B cell (primary cell): ENCODE measurements at regions not wholly inside any gene's neighbourhood (a gene's known extent, or its start where the extent isn't known, plus 50 kb on each side); places are given as distances from the start of the nearest gene placed in this dataset.

Experiments
- ATAC-seq: fragments of 200-7000 bp; cut with Tn5 transposase; one replicate; pipeline ENCODE4 v1.10.0; 2021; ENCODE audit warnings: low read depth, mild to moderate bottlenecking, moderate number of reproducible peaks, moderate library complexity
- CTCF ChIA-PET: fragments of 350-600 bp; sonication (Branson Sonifier 250); formaldehyde crosslinking; loops from one replicate; lab custom pipeline; 2021; ENCODE audit warnings: antibody characterized with exemption, inconsistent platforms; lab: Charles Lee
- POLR2A ChIA-PET: fragments of 350-600 bp; sonication (Branson Sonifier 250); formaldehyde crosslinking; loops from one replicate; lab custom pipeline; 2021; ENCODE audit warnings: antibody characterized with exemption; lab: Charles Lee
- DNase-seq: peaks from one replicate; pipeline ENCODE4 v3.0.0; 2013
- H2AFZ ChIP-seq: 2 replicates; pipeline ENCODE4 v1.6.1; 2012; ENCODE audit warnings: mild to moderate bottlenecking, low read depth, low read length; ENCODE audit not compliant: insufficient read depth, poor library complexity, severe bottlenecking
- H3K27ac ChIP-seq, 2 donors: 1 replicate in 1 of 2; 2 replicates in 1 of 2; pipeline ENCODE4 v1.5.1; 2012 to 2013; ENCODE audit warnings: low read length in 2 of 2, mild to moderate bottlenecking in 2 of 2, moderate library complexity in 1 of 2
- H3K27me3 ChIP-seq, 4 experiments: fragments of 200-600 bp in 1 of 4; sonication (generic) in 1 of 4; replicated peaks in 1 of 4; 1 replicate in 2 of 4; 2 replicates in 2 of 4; pipeline versions ENCODE4 v1.6.1 to v1.7.0; 2013 to 2016; ENCODE audit warnings: low read length in 3 of 4, mild to moderate bottlenecking in 2 of 4, mixed read lengths in 1 of 4, moderate library complexity in 1 of 4; ENCODE audit not compliant: insufficient read depth in 4 of 4, control insufficient read depth in 3 of 4; ENCODE audit errors: control extremely low read depth in 1 of 4
- H3K36me3 ChIP-seq, 2 experiments: replicated peaks in 1 of 2; 1 replicate in 1 of 2; 2 replicates in 1 of 2; pipeline versions ENCODE4 v1.6.1 to v1.7.1; 2013; ENCODE audit warnings: low read length in 1 of 2; ENCODE audit not compliant: insufficient read depth in 2 of 2, control insufficient read depth in 1 of 2; ENCODE audit errors: control extremely low read depth in 1 of 2, extremely low read depth in 1 of 2
- H3K4me1 ChIP-seq, 2 donors: fragments of 200-600 bp in 1 of 2; sonication (generic) in 1 of 2; 1 replicate in 1 of 2; 2 replicates in 1 of 2; pipeline versions ENCODE4 v1.5.1 to v1.6.1; 2013 to 2017; ENCODE audit warnings: low read length in 2 of 2; ENCODE audit not compliant: control insufficient read depth in 2 of 2, insufficient read depth in 2 of 2
- H3K4me2 ChIP-seq: replicated peaks from 2 replicates; pipeline ENCODE3; 2012; ENCODE audit warnings: mild to moderate bottlenecking, low read depth, low read length; ENCODE audit not compliant: poor library complexity, severe bottlenecking
- H3K4me3 ChIP-seq, 5 experiments: fragments of 200-600 bp in 1 of 5; sonication (generic) in 1 of 5; 1 replicate in 3 of 5; 2 replicates in 2 of 5; pipeline versions ENCODE4 v1.5.1 to v1.7.0; 2011 to 2016; ENCODE audit warnings: low read length in 4 of 5, mild to moderate bottlenecking in 4 of 5, low read depth in 2 of 5, control low read depth in 1 of 5, moderate library complexity in 1 of 5; ENCODE audit not compliant: insufficient read depth in 1 of 5; ENCODE audit errors: control extremely low read depth in 1 of 5, extremely low read depth in 1 of 5
- H3K79me2 ChIP-seq: fragments of 200-600 bp; sonication (generic); one replicate; pipeline ENCODE4 v1.6.0; 2016; ENCODE audit warnings: low read length; ENCODE audit not compliant: control insufficient read depth, insufficient read depth
- H3K9ac ChIP-seq: fragments of 200-600 bp; sonication (generic); 2 replicates; pipeline ENCODE4 v1.6.1; 2017; ENCODE audit warnings: mild to moderate bottlenecking, low read length, moderate library complexity
- H3K9me3 ChIP-seq, 3 donors: one replicate each; pipeline versions ENCODE4 v1.6.1 to v1.7.1; 2013; ENCODE audit warnings: low read length in 2 of 3; ENCODE audit not compliant: control insufficient read depth in 2 of 3, insufficient read depth in 1 of 3; ENCODE audit errors: control extremely low read depth in 1 of 3
- H4K20me1 ChIP-seq: 2 replicates; pipeline ENCODE4 v1.6.0; 2012; ENCODE audit warnings: mild to moderate bottlenecking, low read length; ENCODE audit not compliant: insufficient read depth, control insufficient read depth, poor library complexity, severe bottlenecking
- H3K27ac Mint-ChIP-seq: one replicate; pipeline ENCODE4 v1.8.0; 2021; ENCODE audit warnings: mixed read lengths
- H3K27me3 Mint-ChIP-seq: one replicate; pipeline ENCODE4 v1.8.0; 2021; ENCODE audit warnings: mixed read lengths
- H3K4me1 Mint-ChIP-seq: one replicate; pipeline ENCODE4 v1.8.0; 2021; ENCODE audit warnings: mixed read lengths
- H3K4me3 Mint-ChIP-seq: one replicate; pipeline ENCODE4 v1.8.0; 2021; ENCODE audit warnings: mixed read lengths
- H3K9me3 Mint-ChIP-seq: one replicate; pipeline ENCODE4 v1.8.0; 2022; ENCODE audit warnings: mixed read lengths; ENCODE audit not compliant: insufficient read depth
- EZH2 ChIP-seq: IDR thresholded peaks from 2 replicates; pipeline ENCODE4 v1.6.1; 2012; ENCODE audit warnings: borderline replicate concordance, low read depth, mild to moderate bottlenecking, moderate library complexity, low read length; ENCODE audit not compliant: insufficient read depth, poor library complexity, severe bottlenecking
- WGBS: methylation state at CpG from one replicate; pipeline ENCODE4 v1.1.5; 2013; ENCODE audit warnings: missing lambda C conversion rate; ENCODE audit not compliant: insufficient coverage; 5-methylcytosine and 5-hydroxymethylcytosine counted together
- intact Hi-C: fragments of 100-400 bp; cut with micrococcal nuclease; formaldehyde crosslinking; loops from one replicate; pipeline ENCODE4 v1.10.0; 2022
- TF ChIP-seq, protein P1 (sequence below): fragments of 200-600 bp; IDR thresholded peaks from one replicate; pipeline ENCODE4 v1.8.0; 2022; ENCODE audit warnings: antibody characterized with exemption, mild to moderate bottlenecking

- Mint-ChIP-seq H3K4me1 (no peaks in the 10 kb centered on the region), H3K27ac (no peak overlapping the region), H3K9me3 (peaks cover 2% of the 10 kb centered on the region), H3K4me3 (no peak overlapping the region), H3K27me3 (peaks cover 14% of the 10 kb centered on the region)
- intact Hi-C loops = loop anchor here (10.0 kb wide), 1 partner anchor 500 kb away; no protein-coding TSS in a partner anchor
- H3K9ac ChIP-seq = no peak overlapping the region
- no peaks in the 10 kb centered on the region for H3K9me3 ChIP-seq
- ChIA-PET POLR2A (no interaction called here), CTCF (interaction anchor here (0.6 to 1.5 kb wide), 3 partner anchors 30 to 536 kb away, joined by 3 to 5 read pairs (median 4); no protein-coding TSS in a partner anchor)
- H3K4me2 ChIP-seq = no peak overlapping the region
- DNase-seq (peak; percentile 32), ATAC-seq (peak; percentile 41)
- H3K27ac ChIP-seq = no peak overlapping the region
- H3K4me3 ChIP-seq = no peak overlapping the region
- WGBS = 13% methylated on average over 1 of the region's 4 CpGs
- H3K27me3 ChIP-seq = no peaks in the 10 kb centered on the region
- no peaks in the 10 kb centered on the region for H3K79me2 ChIP-seq
- H3K36me3 ChIP-seq = no peaks in the 10 kb centered on the region
- H3K4me1 ChIP-seq = no peaks in the 10 kb centered on the region
- TF ChIP-seq, protein P1, sequence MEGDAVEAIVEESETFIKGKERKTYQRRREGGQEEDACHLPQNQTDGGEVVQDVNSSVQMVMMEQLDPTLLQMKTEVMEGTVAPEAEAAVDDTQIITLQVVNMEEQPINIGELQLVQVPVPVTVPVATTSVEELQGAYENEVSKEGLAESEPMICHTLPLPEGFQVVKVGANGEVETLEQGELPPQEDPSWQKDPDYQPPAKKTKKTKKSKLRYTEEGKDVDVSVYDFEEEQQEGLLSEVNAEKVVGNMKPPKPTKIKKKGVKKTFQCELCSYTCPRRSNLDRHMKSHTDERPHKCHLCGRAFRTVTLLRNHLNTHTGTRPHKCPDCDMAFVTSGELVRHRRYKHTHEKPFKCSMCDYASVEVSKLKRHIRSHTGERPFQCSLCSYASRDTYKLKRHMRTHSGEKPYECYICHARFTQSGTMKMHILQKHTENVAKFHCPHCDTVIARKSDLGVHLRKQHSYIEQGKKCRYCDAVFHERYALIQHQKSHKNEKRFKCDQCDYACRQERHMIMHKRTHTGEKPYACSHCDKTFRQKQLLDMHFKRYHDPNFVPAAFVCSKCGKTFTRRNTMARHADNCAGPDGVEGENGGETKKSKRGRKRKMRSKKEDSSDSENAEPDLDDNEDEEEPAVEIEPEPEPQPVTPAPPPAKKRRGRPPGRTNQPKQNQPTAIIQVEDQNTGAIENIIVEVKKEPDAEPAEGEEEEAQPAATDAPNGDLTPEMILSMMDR = peak; percentile 66
- TF ChIP-seq EZH2 = no peak
- H4K20me1 ChIP-seq = no peaks in the 10 kb centered on the region
- H2AFZ ChIP-seq = no peak overlapping the region
Observed at GRCh38 chr9:15104826-15105420, 194.7 kb upstream of the FREM1 start.

- CTCF ChIA-PET = interaction anchor here (0.9 to 1.5 kb wide), 2 partner anchors 12 to 538 kb away, joined by 3 to 5 read pairs; no protein-coding TSS in a partner anchor
- intact Hi-C loops = loop anchor here (10.0 kb wide), 1 partner anchor 502 kb away; no protein-coding TSS in a partner anchor
- TF ChIP-seq, protein P1 = no peak
- TF ChIP-seq EZH2 = no peak
- Mint-ChIP-seq H3K4me3 (no peak overlapping the region), H3K9me3 (no peaks in the 10 kb centered on the region), H3K27ac (no peak overlapping the region), H3K27me3 (peaks cover 14% of the 10 kb centered on the region), H3K4me1 (no peaks in the 10 kb centered on the region)
- Histone ChIP-seq H3K4me2 (no peak overlapping the region), H3K4me1 (no peaks in the 10 kb centered on the region), H3K36me3 (no peaks in the 10 kb centered on the region), H3K79me2 (no peaks in the 10 kb centered on the region), H3K27me3 (no peaks in the 10 kb centered on the region), H3K9me3 (no peaks in the 10 kb centered on the region), H2AFZ (no peak overlapping the region), H4K20me1 (no peaks in the 10 kb centered on the region), H3K9ac (no peak overlapping the region), H3K27ac (no peak overlapping the region), H3K4me3 (no peak overlapping the region)
- ATAC-seq (no peak), DNase-seq (no peak)
- POLR2A ChIA-PET = no interaction called here
- no CpG with 5 or more reads among the region's 3 CpGs for WGBS
Observed at GRCh38 chr9:15103290-15103689, 193.1 kb upstream of the FREM1 start.
